ENCODE measurements at regions not wholly inside any gene's neighbourhood (a gene's known extent, or its start where the extent isn't known, plus 50 kb on each side); places are given as distances from the start of the nearest gene placed in this dataset.
A peak's percentile ranks its signal among the peaks of the same experiment; 100 is the strongest.

GRCh38 chr15:87682527-87682926 lies 574.0 kb downstream of the NTRK3 start:
- Histone ChIP-seq H2AFZ (ENCODE audit: low read length) (no peak overlapping the region), H4K20me1 (ENCODE audit: insufficient read depth, low read length) (no peaks in the 10 kb centered on the region), H3K36me3 (ENCODE audit: insufficient read depth, low read length) (no peaks in the 10 kb centered on the region), H3K4me1 (ENCODE audit: insufficient read depth, low read length, poor library complexity, severe bottlenecking) (no peaks in the 10 kb centered on the region), H3K79me2 (ENCODE audit: insufficient read depth, low read depth, low read length) (no peaks in the 10 kb centered on the region), H3K4me2 (ENCODE audit: low read length) (no peak overlapping the region), H3K27ac (ENCODE audit: low read depth, low read length, poor library complexity, severe bottlenecking) (no peak overlapping the region), H3K9me3 (ENCODE audit: low read length) (no peaks in the 10 kb centered on the region), H3K4me3 (ENCODE audit: low read depth, low read length, poor library complexity, severe bottlenecking) (no peak overlapping the region), H3K9me2 (ENCODE audit: insufficient read depth, low read length) (no peaks in the 10 kb centered on the region)
- no peak for DNase-seq (ENCODE audit: low spot score)
- POLR2A ChIA-PET: no interaction called here
- CTCF ChIA-PET (ENCODE audit: unreplicated experiment): no interaction called here
- no peak for TF ChIP-seq EZH2phosphoT487 (IDR thresholded peaks at IDR 0.05; ENCODE audit: borderline replicate concordance, low read depth, low read length)
- no peak for TF ChIP-seq CTCF (conservative IDR thresholded peaks at IDR 0.05; ENCODE audit: low read length)
- BruUV-seq (replicated peaks): no TSS peak
- intact Hi-C loops (cut with micrococcal nuclease; ENCODE audit: unreplicated experiment): no loop called here

- intact Hi-C loops (cut with micrococcal nuclease; ENCODE audit: unreplicated experiment): no loop called here
- DNase-seq (ENCODE audit: low spot score): peak; percentile 20
- TF ChIP-seq EZH2phosphoT487 (IDR thresholded peaks at IDR 0.05; ENCODE audit: borderline replicate concordance, low read depth, low read length) (no peak), CTCF (conservative IDR thresholded peaks at IDR 0.05; ENCODE audit: low read length) (no peak)
These were observed 575.4 kb downstream of the NTRK3 start for GRCh38 chr15:87681104-87681503.

GRCh38 chr15:87680208-87680607 lies 576.3 kb downstream of the NTRK3 start:
- no peak overlapping the region for H3K27ac ChIP-seq (ENCODE audit: low read depth, low read length, poor library complexity, severe bottlenecking)
- no peak overlapping the region for H3K4me2 ChIP-seq (ENCODE audit: low read length)
- TF ChIP-seq EZH2phosphoT487 (IDR thresholded peaks at IDR 0.05; ENCODE audit: borderline replicate concordance, low read depth, low read length): no peak
- no peak for TF ChIP-seq CTCF (conservative IDR thresholded peaks at IDR 0.05; ENCODE audit: low read length)
- DNase-seq (ENCODE audit: low spot score): no peak
- H3K4me1 ChIP-seq (ENCODE audit: insufficient read depth, low read length, poor library complexity, severe bottlenecking): no peaks in the 10 kb centered on the region
- no peaks in the 10 kb centered on the region for H3K9me3 ChIP-seq (ENCODE audit: low read length)
- no peaks in the 10 kb centered on the region for H3K79me2 ChIP-seq (ENCODE audit: insufficient read depth, low read depth, low read length)
- H3K4me3 ChIP-seq (ENCODE audit: low read depth, low read length, poor library complexity, severe bottlenecking): no peak overlapping the region
- no peak overlapping the region for H2AFZ ChIP-seq (ENCODE audit: low read length)
- intact Hi-C loops (cut with micrococcal nuclease; ENCODE audit: unreplicated experiment): no loop called here
- ChIA-PET POLR2A (interaction anchor here (0.6 kb wide), 1 partner anchor 1865 kb away, joined by 3 read pairs; no protein-coding TSS in a partner anchor), CTCF (ENCODE audit: unreplicated experiment) (no interaction called here)
- no peaks in the 10 kb centered on the region for H3K9me2 ChIP-seq (ENCODE audit: insufficient read depth, low read length)
- no peaks in the 10 kb centered on the region for H4K20me1 ChIP-seq (ENCODE audit: insufficient read depth, low read length)
- no peaks in the 10 kb centered on the region for H3K36me3 ChIP-seq (ENCODE audit: insufficient read depth, low read length)
- no TSS peak for BruUV-seq (replicated peaks)

More at GRCh38 chr15:87681104-87681503, 575.4 kb downstream of the NTRK3 start:
- ChIA-PET CTCF (ENCODE audit: unreplicated experiment) (no interaction called here), POLR2A (interaction anchor here (0.6 to 1.3 kb wide), 2 partner anchors 27 to 1866 kb away, joined by 3 to 7 read pairs; no protein-coding TSS in a partner anchor)
- H3K4me2 ChIP-seq (ENCODE audit: low read length): no peak overlapping the region
- no peak overlapping the region for H2AFZ ChIP-seq (ENCODE audit: low read length)
- H3K79me2 ChIP-seq (ENCODE audit: insufficient read depth, low read depth, low read length): no peaks in the 10 kb centered on the region
- H3K4me3 ChIP-seq (ENCODE audit: low read depth, low read length, poor library complexity, severe bottlenecking): no peak overlapping the region
- H3K9me2 ChIP-seq (ENCODE audit: insufficient read depth, low read length): no peaks in the 10 kb centered on the region
- H4K20me1 ChIP-seq (ENCODE audit: insufficient read depth, low read length): no peaks in the 10 kb centered on the region
- no peaks in the 10 kb centered on the region for H3K4me1 ChIP-seq (ENCODE audit: insufficient read depth, low read length, poor library complexity, severe bottlenecking)
- BruUV-seq (replicated peaks): no TSS peak
- H3K9me3 ChIP-seq (ENCODE audit: low read length): no peaks in the 10 kb centered on the region
- H3K27ac ChIP-seq (ENCODE audit: low read depth, low read length, poor library complexity, severe bottlenecking): no peak overlapping the region
- no peaks in the 10 kb centered on the region for H3K36me3 ChIP-seq (ENCODE audit: insufficient read depth, low read length)

Data from OCI-LY7 (cell line).